GM13977 (cell line): ENCODE measurements at regions not wholly inside any gene's neighbourhood (a gene's known extent, or its start where the extent isn't known, plus 50 kb on each side); places are given as distances from the start of the nearest gene placed in this dataset.

Experiments
- DNase-seq: peaks from one replicate; pipeline ENCODE4 v3.0.0; 2012; ENCODE audit warnings: low spot score
- in situ Hi-C: fragments of 300-500 bp; cut with MboI; formaldehyde crosslinking; loops from one replicate; pipeline ENCODE4 v1.12.0; 2022; ENCODE audit warnings: low sequenced_read_pairs, low pct_unique_long_range_greater_than_20kb, mixed read lengths, inconsistent platforms; ENCODE audit not compliant: unreplicated experiment
- TF ChIP-seq, protein P1 (sequence below): IDR thresholded peaks from 2 replicates; pipeline ENCODE4 v1.5.1; 2012; ENCODE audit warnings: mild to moderate bottlenecking, control low read depth; ENCODE audit not compliant: insufficient read depth; ENCODE audit errors: extremely low read depth, missing control alignments

DNA sequence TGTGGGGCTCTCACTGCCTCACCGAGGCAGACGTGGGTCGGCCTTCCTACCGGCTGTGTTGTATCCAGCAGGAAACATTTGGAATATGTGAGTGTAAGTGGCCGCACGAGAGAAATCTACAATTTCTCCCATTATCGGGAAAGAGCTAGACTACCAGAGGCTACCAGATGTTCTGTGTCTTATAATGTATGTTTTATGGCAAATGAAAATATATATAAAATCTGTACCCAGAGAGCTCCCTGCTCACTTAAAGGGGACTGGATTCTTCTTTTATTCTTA lies 69.5 kb upstream of the PITX1 start:
- in situ Hi-C loops: no loop called here

DNA sequence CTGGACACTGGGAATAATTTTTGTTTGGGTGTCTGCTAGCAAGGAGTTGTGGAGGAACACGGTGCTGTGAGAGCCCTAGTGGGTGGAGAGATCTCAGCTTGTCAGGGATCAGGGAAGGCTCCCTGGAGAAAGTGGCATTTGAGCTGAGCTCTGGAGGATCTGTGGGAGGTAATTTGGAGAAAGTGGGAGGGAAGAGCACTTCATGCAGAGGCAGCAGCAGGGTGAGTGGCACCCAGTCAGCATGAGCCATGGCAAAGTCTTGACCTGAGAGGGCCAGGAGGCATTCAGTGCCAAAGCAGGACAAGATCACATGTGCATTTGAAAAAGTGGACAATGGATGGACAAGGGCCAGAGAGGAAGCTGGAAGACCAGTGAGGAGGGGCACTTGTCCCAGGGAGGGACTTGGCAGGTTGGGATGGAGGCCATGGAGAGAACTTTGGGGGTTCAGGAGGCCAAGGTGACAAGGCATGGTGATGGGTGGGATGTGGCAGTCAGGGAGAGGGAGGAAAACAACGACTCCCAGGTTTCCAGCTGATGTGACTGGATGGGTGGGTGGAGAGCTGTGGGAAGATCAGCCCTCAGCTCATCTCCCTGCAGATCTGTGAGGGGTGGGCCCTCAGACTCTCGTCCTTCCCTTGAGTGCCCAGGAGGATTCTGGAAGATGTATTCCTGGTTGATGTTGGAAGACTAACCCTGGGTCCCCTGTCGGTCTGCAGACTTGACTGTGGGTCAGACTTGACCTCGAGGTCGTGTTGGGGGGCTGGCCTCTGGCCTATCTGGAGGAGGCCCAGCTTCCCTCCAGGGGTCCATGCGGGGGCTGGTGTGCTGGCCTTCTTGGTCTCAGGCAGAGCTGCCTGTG lies 68.9 kb upstream of the PITX1 start:
- TF ChIP-seq, protein P1, sequence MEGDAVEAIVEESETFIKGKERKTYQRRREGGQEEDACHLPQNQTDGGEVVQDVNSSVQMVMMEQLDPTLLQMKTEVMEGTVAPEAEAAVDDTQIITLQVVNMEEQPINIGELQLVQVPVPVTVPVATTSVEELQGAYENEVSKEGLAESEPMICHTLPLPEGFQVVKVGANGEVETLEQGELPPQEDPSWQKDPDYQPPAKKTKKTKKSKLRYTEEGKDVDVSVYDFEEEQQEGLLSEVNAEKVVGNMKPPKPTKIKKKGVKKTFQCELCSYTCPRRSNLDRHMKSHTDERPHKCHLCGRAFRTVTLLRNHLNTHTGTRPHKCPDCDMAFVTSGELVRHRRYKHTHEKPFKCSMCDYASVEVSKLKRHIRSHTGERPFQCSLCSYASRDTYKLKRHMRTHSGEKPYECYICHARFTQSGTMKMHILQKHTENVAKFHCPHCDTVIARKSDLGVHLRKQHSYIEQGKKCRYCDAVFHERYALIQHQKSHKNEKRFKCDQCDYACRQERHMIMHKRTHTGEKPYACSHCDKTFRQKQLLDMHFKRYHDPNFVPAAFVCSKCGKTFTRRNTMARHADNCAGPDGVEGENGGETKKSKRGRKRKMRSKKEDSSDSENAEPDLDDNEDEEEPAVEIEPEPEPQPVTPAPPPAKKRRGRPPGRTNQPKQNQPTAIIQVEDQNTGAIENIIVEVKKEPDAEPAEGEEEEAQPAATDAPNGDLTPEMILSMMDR: no peak
- in situ Hi-C loops: no loop called here
- no peak for DNase-seq

More for the DNA sequence above, 69.5 kb upstream of the PITX1 start:
- DNase-seq: no peak
- TF ChIP-seq, protein P1: no peak

- no peak for DNase-seq
- in situ Hi-C loops: no loop called here
- TF ChIP-seq, protein P1: no peak
Observed at GRCh38 chr5:135100431-135100830, 66.4 kb upstream of the PITX1 start.

- in situ Hi-C loops: no loop called here
- DNase-seq: no peak
- TF ChIP-seq, protein P1: no peak
Observed at GRCh38 chr5:135100011-135100410, 66.0 kb upstream of the PITX1 start.

DNA sequence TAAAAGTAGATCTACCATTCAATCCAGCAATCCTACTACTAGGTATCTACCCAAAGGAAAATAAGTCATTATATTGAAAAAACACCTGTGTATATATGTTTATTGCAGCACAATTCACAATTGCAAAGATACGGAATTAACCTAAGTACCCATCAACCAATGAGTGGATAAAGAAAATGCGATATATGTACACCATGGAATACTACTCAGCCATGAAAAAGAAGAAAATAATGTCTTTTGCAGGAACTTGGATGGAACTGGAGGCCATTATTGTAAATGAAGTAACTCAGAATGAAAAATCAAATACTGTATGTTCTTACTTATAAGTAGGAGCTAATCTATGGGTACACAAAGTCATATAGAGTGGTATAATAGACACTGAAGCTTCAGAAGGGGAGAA lies 63.4 kb upstream of the PITX1 start:
- TF ChIP-seq, protein P1: no peak
- in situ Hi-C loops: no loop called here
- DNase-seq: no peak

- TF ChIP-seq, protein P1: no peak
- in situ Hi-C loops: no loop called here
- no peak for DNase-seq
Observed at GRCh38 chr5:135095871-135096270, 61.8 kb upstream of the PITX1 start.
